Cardiac septum (tissue), 1 donor: ENCODE measurements at regions not wholly inside any gene's neighbourhood (a gene's known extent, or its start where the extent isn't known, plus 50 kb on each side); places are given as distances from the start of the nearest gene placed in this dataset.

ENCODE experiments used
- DNase-seq: peaks from one replicate; pipeline ENCODE4 v3.0.0-alpha.2; 2020; ENCODE audit warnings: low spot score
- intact Hi-C: fragments of 100-400 bp; cut with DNase I; formaldehyde crosslinking; loops from one replicate; pipeline ENCODE4 v1.14.0; 2022
- donor health status: DM: no; HTN: no; CAD: no.

DNA sequence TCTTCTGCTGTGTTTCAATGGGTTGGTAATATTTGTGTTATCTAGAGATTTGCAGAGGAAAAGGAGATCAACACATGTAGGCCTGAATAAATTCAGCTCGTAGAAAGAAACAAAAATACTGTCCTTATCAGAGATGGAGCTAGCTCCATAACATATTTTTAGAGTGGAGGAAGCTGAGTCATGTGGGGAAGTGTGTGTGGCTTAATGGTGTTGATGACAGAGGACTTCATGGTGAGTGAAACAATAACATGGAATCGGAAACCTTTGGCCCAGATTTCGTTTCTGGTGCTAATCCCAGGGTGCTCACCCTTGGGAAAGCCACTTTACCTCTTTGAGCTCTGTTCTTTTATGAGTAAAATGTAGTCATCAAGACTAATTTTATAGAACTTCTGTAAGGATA, 825.0 kb downstream of the TLR4 start:
- intact Hi-C loops: no loop called here

DNA sequence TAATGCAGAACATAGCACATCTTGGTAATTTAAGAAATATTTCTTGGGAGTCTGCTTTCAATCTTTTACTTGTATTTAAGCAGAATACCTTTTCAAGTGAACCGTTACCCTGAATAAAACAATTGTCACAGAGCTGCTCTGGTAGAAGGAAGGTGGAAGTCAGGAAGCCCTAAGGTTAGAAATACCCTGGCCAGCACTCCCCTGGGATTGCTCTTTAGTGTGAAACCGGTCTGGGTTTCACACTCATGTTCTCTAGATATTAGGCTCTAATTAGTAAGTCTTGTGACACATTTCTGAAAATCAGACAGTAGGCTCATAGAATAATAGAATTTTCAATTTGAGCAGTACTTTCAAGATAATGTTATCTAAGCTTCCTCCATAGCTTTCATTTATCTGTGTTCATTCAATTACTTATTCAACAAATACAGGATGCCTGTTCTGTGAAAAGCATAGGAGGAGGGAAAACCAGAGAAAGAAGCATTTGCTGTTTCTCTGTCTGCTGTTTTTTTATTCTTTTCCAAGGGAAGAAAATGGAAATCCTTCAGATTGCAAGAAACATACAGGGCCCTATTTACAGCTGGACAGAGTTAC, 825.5 kb downstream of the TLR4 start:
- intact Hi-C loops: no loop called here
- DNase-seq: no peak

More for the DNA sequence above, 825.0 kb downstream of the TLR4 start:
- DNase-seq: no peak

DNA sequence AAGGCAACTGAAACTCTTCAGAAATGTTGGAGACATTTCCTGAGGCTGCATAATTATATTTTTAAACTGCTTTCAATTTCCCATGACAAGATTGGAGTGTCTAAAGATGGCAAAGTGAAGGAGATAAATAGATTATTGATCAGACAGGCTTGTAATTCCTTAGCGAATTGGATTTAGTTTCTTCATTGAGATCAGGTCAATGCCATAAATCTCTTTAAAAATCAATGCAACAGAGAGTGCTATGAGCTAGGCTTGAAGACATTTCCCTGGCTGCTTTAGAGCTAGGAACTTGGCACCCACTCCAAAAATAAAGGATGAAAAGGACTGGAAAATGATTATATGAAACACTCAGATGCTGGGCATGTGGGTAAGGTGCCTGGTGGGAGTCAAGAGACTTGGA, 828.4 kb downstream of the TLR4 start:
- intact Hi-C loops: no loop called here
- no peak for DNase-seq

DNA sequence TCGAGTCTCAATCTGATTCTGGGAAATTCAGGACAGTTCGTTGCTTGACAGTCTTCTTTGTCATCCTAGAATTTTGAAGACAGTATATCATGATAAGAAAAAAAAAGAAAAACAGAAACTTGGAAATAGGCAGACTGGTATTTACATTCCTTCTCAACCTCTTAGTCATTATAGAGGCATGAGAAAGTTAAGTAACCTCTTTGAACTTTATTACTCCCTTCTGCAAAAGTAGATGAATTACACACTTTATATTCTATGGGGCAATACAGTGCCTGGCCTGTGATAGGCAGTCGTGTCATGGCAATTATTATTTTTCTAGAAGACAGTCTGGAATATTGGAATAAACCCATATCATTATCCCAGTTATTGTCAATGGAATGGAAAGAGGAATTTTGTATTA, 828.9 kb downstream of the TLR4 start:
- intact Hi-C loops: no loop called here
- no peak for DNase-seq

DNA sequence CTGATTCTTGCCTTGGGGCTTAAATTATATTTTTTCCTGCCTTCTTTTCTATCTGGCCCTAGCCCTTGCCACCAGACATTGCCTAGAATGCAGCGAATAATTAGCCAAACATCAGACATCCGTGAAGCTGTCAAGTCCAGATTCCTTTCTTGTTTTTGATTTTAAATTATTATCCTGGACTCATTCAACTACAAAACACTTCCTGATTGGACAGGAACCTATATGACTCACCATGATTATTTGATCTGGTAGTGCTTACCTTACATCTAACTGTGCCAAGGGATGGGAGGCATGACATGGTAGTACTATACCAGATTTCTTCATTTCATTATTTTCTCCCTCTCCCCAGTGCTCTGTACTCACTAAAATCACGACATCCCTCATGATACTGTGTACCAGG, 829.6 kb downstream of the TLR4 start:
- DNase-seq: no peak
- intact Hi-C loops: no loop called here

DNA sequence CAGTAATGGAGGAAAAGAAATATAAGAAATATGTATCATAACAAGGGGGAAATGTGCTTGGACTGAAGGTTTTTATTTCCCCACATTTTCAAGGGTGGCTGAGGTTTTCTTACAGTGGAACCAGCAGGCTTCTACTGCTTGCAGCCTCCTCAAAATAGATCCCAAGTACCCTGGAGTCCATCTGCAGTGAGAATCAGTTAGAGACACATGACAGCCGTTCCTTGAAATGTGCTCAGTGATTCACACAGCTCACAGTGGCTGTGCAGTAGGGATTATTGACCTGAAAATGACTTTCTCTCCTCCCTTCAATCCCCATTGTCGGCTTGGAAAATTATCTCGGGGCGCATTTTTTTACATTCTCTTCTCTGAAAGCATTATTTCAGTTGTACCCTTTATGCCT, 832.0 kb downstream of the TLR4 start:
- DNase-seq: no peak
- intact Hi-C loops: no loop called here

DNA sequence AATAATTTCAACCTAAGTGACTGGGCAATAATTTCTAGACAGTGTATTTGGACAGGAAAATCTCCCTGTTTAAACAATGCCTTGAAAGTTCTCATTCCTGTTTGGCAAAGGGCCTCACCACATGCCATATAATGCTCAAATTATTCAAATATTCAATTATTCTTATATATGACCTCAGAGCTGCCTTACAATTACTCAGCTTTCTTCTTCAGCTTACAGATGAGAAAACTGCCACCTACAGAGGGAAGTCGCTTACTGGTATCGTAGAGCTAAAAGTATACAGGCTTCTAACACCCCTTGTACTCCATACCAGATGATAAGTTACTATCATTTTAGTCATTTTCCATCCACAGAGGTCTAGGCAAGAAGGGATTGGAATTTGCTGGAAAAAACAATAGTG, 830.3 kb downstream of the BRINP1 start:
- intact Hi-C loops: no loop called here
- DNase-seq: no peak

DNA sequence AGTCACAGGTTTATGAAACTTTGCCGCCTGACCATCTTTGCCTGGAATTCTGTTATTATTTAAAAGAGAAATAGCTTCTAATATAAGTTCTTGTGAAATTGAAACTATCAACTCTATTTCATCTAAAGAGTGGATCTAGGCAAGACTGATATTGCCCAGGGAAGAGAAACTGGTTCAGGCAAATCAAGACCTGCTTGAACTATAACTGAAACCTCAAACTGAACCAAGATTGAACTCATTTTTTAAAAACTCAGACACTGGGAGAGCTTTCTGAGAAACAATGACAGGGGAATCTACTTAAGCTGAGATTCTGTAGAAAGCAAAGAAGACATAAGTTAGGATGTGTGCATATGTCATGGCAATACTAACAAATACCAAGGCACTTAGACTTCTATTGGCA, 815.8 kb downstream of the BRINP1 start:
- intact Hi-C loops: no loop called here
- DNase-seq: no peak

DNA sequence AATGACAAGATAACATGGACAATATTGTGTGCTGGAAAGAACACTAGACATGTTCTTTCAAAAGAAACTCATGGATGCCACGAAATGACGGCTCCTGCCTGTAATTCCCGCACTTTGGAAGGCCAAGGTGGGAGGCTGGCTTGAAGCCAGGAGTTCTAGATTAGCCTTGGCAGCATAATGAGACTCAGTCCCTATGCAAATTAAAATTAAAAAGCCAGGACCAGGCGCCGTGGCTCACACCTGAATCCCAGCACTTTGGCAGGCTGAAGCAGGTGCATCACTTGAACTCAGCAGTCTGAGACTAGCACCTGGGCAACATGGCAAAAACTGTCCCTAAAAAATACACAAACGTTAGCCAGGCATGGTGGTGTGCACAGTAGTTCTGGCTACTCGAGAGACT, 814.2 kb downstream of the BRINP1 start:
- intact Hi-C loops: no loop called here
- DNase-seq: no peak

DNA sequence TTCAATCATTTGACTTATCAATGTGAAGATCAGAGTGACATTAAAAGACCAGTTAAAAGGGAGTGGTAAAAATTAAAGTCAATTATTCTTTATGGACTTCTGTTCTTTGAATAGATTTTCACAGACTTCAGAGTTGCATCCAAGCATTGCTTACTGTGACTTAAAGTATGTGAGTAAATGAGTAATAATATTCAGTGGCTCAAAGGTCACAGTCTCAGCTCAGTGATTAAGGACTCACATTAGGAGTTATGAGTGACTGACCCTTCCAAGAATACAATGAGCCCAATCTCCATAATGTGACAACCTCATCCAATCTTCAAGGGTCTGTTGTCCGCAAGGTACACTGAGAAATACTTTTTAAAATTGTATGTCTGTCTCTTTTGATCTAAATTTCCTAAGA, 811.2 kb downstream of the BRINP1 start:
- intact Hi-C loops: no loop called here
- no peak for DNase-seq

DNA sequence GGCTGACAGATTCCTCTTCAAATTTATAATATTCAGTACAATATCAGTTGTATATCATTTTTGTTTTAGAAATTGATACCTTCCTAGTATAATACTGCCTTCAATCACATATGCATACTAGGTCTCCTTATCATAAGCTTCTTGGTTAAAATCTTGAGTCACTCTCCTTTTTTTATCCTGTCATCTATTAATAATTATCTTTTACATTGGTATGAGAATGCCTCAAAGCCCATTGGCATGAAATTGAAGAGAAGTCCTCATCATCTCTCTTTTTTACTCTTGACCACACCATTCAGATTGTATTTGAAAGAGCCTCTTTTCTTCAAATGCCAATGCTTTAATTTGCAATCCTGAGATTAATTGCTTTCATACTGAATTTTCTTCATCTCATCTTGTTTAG, 810.3 kb downstream of the BRINP1 start:
- no peak for DNase-seq
- intact Hi-C loops: no loop called here

DNA sequence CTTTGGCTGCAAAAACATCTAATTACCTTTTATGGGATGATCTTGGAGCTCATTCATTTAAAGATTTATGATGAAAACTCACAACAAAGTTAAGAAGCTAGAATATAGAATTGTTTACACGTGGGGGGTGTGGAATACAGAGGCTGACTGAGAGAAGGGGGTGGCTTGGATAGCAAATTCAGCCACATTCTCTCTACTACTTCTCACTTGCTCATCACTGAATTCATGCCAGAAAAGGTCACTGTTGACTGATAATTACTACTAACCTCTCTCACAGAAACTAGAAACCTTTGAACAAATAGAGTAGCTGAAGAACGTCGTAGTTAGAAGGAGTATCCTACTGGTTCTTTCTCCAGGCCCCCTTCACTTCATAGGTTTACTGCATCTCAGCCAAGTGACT, 808.2 kb downstream of the BRINP1 start:
- intact Hi-C loops: no loop called here
- DNase-seq: no peak

DNA sequence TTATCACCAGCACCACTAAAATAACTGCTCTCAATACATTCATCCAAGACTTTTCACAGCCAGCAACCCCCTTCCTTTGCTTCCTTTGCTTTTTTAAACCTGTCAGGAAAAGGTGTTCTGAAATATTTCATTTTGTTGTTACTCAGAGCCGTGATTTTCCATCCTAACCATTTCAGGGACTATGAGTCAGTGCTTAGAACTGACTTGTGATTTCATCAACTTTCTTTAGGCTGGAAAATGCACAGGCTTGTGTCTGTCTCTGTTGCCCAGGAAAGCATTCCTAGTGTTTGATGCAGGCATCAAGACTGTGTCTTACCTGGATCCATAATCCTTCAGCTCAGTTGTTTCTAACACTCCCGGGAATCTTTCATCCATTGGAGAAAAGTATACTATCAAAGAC, 805.6 kb downstream of the BRINP1 start:
- DNase-seq: no peak
- intact Hi-C loops: no loop called here

DNA sequence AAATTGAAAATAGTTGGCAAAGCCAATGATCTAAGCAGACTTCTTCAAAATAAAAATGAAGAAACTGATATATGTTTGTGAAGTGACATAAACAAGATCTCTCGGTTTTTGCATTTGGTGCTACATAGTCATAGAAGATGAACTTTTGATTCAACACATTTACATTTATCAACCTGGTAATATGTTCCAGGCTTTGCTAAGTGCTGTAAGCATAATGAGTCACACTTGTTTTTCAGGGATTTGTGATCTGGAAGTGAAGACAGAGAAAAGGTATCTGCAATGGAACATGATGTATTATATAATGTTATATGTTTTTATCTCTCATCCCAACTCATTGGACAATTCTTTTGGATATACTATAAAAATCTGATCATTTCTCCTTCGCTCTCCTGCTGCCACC, 801.4 kb downstream of the BRINP1 start:
- intact Hi-C loops: no loop called here
- no peak for DNase-seq

DNA sequence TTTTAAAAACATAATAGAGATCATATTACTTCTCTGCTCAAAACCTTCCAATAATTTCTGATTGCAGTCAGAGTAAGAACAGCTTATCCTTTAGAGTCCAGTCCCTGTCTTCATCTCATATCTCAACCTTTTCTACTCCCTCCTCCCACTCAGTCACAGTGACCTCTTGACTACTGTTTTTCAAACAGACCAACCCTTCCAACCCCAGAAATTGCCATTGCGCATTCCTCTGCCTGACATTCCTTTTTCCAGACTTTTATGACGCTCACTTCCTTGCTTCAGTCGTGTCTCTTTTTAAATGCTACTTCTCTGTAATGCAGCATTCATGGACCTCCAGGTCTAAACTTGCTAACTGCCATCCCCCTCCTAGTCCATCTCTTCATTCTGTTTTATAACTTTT, 800.5 kb downstream of the BRINP1 start:
- intact Hi-C loops: no loop called here
- no peak for DNase-seq

DNA sequence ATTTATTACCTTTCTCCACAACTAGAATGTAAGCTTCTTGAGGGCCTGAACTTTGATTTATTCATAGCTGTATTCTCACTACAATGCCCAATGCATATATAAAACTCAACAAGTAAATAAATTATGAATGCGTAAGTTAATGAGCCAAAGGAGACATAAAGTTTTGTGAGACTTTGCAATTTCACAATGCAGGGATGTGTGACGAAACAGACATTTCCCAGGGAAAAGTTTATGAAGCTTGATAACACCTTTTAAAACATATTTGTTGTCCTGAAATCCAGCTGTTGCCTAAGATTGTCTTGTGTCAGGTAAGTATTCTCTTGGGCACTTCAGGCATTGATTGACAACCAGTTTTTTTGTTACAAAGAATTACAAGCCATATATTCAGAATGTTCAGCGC, 800.1 kb downstream of the BRINP1 start:
- intact Hi-C loops: no loop called here
- DNase-seq: no peak

DNA sequence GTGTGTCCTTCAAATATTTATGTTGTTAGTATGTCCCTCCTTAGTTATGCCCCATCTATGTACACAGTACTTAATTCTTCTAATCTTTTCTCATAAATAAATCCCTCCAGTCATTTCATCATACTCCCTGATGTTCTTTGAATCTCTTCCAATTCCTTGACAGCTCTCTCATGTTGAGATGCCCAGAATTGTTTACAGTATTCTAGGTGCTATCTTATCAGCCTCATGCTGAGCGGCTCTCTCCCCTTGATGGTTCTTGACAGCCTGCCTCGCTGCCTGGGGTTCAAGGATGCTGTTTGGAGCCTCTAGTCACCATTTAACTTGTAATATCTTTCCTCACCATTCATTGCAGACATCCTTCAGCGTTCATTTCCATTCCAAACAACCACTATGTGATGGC, 799.2 kb downstream of the BRINP1 start:
- intact Hi-C loops: no loop called here
- no peak for DNase-seq

DNA sequence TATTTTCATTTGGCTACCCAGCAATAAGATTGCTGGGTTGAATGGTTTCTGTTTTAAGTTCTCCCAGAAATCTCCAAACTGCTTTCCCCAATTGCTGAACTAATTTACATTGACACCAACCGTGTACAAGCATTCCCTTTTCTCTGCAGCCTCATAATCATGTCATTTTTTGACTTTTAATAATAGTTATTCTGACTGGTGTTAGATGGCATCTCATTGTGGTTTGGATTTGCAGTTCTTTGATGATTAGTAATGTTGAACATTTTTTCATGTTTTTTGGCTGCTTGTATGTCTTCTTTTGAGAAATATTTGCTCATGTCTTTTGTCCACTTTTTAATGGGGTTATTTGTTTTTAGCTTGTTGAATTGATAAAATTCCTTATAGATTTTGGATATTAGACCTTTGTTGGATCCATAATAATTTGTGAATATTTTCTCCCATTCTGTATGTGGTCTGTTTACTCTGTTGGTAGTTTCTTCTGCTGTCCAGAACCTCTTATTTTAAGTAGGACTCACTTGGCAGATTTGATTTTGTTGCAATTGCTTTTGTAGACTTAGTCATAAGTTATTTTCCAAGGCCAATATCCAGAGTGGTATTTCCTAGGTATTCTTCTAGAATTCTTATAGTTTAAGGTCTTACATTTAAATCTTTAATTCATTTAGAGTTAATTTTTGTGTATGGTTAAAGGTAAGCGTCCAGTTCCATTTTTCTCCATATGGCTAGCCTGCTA, 793.7 kb downstream of the BRINP1 start:
- DNase-seq: no peak
- intact Hi-C loops: no loop called here

DNA sequence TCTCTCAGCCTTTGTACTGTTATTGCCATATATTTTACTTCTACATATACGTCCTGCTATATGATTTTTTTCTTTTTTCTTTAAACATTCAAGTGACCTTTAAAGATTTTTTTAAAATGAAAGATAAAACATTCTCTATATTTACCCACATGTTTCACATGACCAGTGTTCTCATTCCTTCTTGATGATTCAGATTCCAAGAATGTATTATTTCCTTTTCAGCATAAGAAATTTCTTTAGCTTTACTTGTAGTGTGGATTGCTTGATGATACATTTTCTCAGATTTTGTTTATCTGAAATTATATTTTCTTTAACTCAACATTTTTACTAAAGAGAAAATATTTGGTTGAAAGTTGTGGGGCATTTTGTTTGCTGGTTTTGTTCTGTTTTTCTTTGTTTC, 792.1 kb downstream of the BRINP1 start:
- DNase-seq: no peak
- intact Hi-C loops: no loop called here

DNA sequence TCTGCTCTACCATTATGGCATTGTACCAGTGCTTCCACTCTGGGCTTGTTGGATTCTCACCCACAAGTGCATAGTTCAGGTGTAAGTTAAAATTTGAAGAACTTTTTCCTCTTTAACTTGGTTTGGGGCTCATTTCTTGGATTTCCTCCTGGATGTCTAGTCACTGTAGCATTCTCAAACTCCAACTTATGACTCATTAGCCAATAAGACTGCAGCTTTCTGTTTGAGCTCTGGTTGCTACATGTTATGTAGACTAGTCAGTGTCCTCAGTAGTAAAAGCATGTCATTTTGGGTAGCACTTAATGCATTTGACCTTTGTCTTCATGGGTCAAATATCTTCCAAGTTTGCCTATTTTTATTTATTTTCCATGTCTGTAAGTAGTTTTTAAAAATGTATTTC, 790.8 kb downstream of the BRINP1 start:
- no peak for DNase-seq
- intact Hi-C loops: no loop called here

DNA sequence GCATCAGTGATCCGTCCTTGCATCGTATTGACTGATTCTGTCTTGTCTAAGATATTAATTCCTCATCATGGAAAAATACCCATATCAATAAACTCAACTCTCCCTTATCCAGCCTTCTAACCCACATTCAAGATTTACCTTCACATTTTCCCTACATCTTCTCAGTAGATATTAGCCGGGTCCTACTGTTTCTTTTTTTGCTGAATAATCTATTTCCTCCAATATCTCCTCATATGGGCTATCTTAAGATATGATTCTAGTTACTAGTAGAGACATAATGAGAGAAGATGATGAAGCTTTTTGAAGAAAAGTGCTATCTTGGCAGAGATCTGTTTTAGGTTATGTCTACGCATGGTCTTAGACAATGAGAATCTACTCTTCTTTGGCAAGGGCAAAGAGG, 785.8 kb downstream of the BRINP1 start:
- DNase-seq: no peak

DNA sequence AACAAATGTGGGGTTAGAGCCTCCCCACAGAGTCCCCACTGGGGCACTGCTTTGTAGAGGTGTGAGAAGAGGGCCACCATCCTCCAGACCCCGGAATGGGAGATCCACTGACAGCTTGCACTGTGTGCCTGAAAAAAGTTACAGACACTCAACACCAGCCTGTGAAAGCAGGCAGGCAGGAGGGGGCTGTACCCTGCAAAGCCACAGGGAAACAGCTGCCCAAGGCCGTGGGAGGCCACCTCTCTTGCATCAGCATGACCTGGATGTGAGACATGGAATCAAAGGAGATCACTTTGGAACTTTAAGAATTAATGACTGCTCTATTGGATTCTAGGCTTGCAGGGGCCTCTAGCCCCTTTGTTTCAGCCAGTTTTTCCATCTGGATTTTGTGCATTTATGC, 782.3 kb downstream of the BRINP1 start:
- intact Hi-C loops: no loop called here

More for the DNA sequence above, 785.8 kb downstream of the BRINP1 start:
- intact Hi-C loops: no loop called here

More for the DNA sequence above, 782.3 kb downstream of the BRINP1 start:
- no peak for DNase-seq
